NCI-H128 (cell line): ENCODE measurements at regions not wholly inside any gene's neighbourhood (a gene's known extent, or its start where the extent isn't known, plus 50 kb on each side); places are given as distances from the start of the nearest gene placed in this dataset.

Source experiments
- DNase-seq: peaks from one replicate; lab custom pipeline; 2025; ENCODE audit not compliant: unreplicated experiment; lab: John Stamatoyannopoulos, UW

DNA sequence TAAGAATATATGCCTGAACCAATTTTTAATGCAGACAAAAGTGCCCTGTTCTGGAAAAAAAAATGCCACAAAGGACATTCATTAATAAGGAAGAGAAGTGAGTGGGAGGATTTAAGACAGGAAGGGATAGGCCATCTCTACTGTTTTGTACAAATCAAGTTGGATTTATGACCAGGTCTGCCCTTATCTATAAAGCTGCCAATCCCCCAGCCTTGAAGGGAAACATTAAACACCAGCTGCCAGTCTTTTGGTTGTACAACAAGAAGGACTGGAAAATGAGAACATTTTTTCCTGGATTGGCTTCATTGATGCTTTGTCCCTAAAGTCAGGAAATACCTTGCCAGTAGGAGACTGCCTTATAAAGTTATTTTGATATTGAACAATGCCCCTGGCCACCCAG, 444.0 kb downstream of the NPHP4 start:
- DNase-seq, result no peak

DNA sequence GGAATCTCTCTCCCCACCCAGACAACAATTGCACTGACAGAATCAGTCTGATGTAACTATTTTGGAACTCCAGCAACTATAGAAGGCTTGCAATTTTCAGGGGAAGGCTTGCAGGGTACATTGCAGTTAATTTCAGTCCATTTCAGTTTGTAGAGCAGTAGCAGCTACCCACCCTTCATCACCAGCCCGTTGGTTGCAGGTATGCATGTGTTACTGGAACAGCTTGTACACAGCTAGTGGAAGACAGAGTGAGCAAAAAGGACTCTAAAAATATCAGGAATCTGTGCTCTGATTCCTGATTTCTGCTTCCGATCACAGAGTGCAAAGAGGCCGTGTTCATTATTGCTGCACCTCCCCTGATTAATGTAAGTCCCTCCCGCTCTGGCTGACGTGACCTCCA, 449.0 kb downstream of the NPHP4 start:
- no peak for DNase-seq

DNA sequence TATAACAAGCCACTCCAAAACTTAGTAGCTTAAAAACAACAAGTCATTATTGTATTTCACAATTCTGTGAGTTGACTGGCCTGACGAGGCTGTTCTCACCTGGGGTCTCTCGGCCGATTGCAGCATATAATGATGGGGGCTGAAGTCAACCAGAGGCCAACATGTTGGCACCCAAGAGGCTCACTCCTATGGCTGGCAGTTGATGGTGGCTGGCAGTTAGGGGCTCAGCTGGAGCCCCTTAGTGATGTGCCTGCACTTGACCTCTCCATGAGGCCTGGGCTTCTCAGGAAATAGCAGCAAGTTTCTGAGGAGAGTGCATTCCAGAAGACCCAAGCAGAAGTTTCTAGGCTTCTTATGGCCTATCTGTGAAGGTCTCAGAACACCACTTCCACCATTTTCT, 459.4 kb downstream of the NPHP4 start:
- no peak for DNase-seq

DNA sequence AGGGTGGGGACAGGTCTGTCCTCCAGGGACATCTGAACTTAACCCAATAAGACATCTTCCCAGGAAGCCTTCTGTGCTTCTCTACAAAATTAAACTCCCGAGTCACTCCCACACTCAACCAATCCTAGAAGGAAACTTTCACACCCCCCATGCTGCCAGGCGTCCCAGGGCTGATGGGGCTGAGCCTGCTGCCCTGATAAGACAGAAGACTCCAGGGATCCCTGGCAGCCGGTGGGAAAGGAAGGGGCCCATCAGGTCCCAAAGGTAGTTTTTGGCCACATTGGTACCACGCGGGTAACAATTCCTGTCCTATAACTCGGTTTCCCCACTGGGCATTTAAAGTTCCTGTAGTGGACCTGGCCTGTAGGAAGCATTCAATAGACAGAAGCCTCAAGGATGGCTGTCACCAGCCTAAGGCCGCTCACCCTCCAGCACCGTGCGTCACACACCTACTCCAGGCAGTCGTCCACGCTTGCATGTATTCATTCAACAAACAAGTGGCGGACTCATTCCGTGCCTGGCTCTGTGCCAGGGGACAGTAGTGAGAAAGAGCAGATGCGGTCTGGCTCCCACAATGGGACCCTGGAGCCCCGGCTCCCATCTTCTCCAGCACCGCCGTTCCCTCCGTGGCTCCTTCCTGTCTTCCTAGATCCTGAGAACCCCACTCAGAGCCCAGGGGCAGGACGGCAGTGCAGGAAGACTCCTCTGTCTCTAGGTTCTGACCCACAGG, 465.2 kb downstream of the NPHP4 start:
- no peak for DNase-seq

DNA sequence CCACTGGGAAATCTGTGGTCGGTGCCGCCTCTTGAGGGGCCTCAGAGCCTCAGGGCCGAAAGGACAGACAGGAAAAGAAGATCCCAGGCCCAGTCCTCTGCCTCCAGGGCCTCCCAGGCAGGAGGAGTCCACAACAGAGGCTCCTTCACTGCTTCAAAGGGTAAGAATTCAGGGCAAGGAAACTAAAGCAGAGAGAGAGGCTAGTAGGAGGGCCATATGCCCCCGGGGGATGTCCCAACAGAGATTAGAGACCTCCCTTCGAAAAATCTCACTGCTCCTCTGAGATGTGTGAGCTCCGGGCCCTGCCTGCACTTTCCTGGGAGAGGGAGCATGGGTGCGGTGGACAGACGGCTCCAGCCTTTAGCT, 465.9 kb downstream of the NPHP4 start:
- DNase-seq, result no peak

DNA sequence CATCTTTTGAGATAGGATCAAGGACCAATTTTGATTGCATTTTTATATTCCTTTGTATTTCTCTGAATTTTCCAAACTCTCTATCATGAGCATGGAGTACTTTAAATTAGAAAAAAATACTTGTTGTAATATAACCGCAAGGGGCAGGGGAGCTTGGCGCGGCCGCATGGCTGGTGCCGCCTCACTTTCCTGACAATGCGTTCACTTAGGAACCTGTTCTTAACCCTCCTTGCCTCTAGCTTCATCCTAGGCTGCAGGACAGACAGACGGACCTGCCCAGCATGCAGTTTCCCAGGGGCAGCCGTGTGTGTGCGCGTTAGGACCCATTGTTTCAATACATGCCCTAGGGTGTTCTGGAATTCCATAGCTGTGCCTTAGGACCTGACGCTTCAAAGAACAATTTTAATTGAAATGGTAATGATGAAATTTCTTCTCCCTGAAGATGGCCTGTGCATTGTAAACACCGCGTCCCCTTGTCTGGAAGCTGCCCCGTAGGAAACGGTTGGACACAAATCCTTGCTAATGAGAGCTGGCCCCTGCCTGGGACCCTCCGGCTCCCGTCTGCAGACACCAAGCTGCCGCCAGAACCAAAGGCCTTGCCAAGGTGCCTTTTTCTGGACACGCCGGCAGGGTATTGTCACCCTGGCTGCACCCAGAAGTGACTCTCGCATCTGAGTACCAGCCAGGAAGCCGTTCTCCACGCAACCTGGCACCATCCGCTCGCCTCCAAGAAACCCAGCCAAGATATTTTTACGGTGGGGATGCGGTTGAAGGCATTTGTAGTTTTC, 466.4 kb downstream of the NPHP4 start:
- no peak for DNase-seq

DNA sequence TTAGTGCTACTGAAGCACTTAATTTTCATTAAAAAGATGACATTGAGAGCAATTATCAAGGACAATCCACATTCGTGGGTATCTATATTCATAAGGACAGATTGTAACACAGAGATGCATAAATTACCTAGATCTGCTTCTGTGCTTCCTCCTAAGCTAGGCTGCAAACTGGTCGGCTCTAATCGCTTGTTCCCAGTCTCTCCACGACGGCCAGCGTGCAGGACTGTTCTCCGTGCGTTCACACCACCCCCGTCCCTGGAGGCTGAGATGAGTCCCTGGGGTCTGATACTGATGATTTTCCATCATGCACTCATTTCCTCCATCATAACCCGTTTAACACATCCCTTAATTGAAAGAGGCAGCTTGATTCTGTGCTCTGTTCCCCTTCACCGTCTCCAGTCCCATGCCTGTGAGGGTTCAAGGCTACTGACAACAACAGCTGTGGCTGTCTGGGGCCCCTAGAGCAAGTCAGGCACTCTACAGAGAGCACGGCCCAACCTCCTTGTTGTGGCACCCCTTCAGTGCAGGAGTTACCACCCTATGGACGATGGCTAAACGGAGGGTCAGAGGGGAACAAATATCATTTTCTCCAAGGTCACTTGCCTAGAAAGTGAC, 469.6 kb downstream of the NPHP4 start:
- DNase-seq, result no peak

DNA sequence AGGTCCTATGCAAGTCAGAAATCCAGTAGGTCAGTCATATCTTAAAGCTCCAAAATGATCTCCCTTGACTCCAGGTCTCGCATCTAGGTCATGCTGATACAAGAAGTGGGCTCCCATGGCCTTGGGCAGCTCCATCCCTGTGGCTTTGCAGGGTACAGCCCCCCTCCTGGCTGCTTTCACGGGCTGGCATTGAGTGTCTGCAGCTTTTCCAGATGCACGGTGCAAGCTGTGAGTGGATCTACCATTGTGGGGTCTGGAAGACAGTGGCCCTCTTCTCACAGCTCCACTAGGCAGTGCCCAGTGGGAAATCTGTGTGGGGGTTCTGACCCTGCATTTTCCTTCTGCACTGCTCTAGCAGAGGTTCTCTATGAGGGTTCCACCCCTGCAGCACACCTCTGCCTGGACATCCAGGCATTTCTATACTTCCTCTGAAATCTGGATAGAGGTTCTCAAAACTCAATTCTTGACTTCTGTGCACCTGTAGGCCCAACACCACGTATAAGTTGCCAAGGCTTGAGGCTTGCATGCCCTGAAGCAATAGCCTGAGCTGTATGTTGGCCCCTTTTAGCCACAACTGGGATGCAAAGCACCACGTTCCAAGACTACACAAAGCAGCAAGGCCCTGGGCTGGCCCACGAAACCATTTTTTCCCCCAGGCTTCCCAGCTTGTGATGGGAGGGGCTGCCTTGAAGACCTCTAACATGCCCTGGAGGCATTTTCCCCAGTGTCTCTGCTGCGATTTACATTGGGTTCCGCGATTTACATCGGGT, 472.7 kb downstream of the NPHP4 start:
- no peak for DNase-seq

DNA sequence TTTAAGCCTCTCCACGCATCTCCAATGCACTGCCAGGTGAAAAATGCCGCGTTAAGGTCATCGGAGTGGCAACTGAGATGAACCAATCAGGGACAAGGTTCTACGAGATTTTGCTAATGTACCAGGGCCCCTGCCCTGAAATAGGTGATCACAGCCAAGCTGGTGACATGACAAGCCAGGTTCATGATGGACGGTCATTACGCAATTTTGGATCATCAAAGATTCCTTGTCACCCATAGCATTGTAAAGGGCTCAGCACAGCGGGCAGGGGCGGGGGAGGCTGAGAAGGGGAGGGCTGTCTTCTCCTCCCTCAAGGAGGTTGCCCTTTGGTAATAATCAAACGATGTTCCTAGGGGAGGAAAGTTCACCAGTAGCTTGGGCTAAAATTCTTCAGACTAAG, 475.5 kb downstream of the NPHP4 start:
- no peak for DNase-seq

DNA sequence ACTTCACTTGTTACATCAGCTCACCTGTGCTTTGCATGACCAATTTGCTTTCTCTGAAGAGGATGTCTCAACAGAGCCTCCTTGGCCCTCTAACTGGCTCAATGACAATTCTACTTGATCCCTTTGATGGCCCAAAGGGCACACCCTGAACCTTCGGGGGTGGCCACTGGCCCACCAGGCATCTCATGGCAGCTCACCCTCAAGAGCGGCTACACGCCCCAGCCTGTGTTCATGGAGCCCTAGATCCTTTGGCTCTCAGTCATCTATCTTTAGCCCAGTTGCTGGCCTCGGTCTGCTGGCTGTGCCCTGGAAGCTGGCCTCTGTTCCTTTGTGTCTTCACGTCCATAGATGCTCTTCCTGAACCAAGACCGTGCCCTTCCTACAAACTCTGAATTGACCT, 476.7 kb downstream of the NPHP4 start:
- DNase-seq, result no peak

DNA sequence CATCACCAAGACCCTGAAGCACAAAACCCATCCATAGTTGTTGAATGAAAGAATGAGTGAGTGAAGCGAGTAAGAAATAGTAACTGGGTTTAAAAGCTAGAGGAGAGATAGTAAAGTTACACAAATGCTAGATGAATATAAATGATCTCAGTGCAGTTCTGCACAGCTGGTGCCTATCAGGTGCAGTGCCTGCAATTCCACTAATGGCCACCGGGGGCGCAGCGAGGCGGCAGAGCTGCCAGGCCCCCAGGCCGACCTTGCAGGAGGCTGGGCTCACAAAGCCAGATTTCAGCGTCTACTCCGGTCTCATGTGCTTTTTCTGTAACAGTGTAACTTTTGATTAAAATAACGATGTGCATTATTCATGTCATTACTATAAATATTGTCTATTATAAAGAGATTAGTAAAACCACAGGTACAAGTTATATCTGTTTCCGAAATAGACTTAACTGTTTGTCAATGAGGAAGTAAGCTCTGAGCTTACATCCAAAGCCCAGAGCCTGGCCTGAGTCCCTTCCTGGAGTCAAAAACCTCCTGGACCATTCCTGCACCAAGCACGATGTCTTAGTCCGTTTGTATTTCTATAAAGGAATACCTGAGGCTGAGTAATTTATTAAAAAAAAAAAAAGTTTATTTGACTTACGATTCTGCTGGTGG, 477.6 kb downstream of the NPHP4 start:
- no peak for DNase-seq

DNA sequence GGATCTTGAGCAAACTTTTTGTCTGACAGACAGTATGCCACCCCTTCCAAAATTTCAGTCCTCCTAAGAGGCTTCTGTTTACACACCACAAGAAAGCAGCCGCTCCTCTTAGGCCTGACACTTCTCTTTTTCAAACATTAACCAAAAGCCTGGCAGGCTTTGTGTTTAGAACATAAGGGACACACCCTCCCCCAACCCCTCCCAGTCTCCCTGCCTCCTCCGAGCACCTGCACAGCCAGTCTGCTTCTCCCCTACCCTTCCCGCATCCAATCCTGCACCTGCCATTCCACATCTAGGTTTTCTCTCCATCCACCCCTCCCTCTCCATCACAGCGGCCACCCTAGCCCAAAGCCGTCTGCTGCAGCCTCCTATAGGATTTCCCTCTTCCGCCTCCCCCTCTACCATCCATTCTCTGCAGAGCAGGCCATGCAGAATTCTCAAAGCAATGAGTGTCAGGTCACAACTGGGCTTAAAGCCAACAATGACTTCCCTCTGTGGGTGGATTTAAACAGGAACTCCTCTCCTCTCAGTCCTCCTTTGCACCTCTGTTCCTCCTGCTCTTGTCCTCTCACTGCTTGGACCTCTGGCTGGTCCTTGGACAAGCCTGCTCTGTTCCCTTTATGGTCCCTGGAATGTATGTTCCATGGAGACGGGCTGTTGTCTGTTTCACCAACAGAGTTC, 478.2 kb downstream of the NPHP4 start:
- DNase-seq, result peak; percentile 76

DNA sequence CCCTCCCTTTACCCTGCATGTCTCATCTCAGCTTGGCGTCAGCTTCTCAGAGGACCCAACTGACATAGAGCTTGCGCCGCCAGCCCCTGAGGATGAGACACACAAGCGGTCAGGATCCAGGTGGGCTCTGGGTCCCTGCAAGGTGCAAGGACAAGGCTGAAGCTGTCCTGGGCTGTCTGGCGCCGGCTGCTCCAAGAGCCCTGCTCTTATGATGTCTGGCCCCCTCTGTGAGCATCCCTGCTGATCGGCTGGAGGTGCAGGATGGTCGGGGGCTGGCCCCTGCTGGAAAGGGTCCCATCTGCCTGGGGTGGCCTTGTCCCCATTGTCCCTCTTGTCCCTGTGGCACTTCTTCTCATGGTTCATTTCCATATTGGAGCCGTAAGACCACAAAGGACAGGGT, 479.0 kb downstream of the NPHP4 start:
- DNase-seq, result no peak

DNA sequence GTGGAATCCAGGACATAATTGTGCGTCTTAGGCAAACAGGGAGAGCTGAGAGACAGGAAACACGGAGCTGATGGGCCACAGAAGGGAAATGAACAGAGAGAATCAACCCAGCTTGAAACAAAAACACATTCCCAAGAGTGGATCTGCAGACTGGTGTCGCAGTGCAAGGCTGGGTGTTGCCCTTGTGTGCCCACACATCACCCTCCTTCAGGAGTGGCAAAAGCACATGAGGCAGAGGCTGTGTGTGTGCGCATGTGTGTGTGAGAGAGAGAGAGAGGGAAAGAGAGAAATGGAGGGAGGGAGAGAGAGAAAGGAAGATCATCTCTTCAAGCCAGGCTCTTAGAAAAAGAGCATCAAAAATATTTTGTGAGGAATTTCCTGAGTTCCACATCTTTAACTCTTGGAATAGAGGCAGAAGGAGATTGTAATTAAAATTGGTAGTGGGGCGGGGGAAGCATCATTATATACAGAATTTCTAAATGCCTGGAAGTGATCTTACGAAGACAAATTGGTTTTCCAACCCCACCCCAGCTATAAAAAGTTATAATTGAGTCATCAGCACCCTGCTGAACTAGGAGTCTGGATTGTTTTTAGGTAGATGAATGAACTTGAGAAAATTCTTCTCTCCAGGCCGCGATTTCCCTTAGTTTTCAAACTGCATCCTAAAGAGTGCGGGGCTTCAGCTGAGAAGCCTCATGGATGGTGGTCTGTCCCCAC, 480.7 kb downstream of the NPHP4 start:
- DNase-seq, result no peak

DNA sequence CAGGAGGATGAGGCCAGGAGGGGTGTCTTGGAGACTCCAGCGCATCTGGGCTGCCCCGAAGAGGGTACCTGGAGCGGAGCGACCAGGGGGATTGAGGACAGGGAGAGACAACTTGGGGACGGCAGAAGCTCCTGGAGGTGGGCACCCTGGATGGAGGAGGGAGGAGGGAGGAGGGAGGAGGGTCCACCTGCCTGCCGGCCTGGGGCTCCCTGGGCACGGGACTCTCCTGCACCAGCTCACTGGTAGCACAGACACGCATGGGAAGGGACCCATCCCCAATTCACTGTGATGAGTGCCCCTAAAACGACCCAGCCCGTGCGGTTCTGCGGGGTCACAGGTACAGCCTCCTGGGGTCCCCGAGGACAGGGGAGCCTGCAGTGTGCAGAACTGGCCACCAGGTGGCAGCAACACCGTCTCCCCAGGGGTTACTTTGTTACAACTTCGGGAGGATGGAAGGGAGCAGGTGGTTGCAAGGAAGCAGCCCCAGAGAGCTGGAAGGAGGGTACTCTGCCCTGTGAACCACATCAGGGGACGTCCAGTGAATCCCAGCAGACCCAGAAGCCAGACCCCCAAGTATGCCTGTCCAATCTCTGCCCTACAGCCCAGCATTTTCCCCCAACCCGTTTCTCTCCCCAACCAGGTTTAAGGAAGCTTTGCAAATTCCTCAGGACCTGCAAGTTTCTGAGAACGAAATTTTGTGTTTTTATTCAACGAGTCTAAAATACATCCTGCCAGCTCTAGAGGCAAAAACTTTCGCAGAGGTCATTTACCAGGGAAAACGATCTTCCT, 482.4 kb downstream of the NPHP4 start:
- peak; percentile 38 for DNase-seq

DNA sequence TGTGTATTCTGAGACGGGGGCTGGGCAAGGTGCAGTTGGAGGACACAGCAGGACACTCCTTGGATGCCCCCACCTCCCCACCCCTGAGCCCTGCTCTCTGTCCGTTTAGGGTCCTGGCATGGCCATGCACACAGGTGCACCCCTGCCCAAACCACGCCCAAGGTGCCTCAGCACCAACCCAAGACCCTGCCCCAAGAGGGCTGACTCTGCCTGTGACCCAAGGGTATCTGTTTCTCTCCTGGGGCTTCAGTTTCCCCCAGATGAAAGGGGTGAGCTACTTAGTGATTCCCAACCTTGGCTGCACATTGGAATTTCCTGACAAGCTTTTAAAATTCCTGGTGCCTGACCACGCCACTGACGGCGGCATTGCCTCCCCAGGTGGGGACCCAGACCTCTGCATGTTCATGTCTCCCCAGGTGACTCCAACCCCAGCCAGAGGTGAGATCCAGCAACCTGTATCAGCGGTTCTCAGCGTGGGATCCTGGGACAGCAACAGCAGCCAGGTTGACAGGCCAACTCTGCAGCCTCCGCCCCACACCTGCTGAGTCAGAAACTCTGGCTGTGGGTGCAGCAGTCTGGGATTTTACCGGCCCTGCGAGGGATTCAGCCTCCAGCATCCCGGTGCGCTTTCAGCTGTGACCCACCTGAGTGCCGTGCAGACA, 483.4 kb downstream of the NPHP4 start:
- no peak for DNase-seq

DNA sequence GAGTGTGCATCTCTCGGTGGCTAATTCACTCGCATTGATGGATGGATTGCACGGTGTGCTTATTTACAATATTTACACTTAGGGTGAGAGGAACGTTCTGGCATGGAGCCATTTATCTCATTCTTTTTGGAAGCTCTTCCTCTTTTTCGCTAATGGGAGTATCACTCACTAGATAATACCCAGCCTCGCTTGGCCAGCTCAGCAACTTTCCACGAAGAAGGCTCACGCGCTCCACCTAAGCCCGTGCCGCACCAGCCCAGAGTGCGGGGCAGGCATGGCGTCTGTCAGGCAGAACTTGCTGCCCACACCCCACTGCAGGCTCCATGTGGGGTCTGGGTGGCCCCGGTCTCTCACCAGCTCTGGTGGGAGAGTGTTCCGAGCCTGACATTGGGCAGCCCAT, 484.9 kb downstream of the NPHP4 start:
- peak; percentile 67 for DNase-seq

DNA sequence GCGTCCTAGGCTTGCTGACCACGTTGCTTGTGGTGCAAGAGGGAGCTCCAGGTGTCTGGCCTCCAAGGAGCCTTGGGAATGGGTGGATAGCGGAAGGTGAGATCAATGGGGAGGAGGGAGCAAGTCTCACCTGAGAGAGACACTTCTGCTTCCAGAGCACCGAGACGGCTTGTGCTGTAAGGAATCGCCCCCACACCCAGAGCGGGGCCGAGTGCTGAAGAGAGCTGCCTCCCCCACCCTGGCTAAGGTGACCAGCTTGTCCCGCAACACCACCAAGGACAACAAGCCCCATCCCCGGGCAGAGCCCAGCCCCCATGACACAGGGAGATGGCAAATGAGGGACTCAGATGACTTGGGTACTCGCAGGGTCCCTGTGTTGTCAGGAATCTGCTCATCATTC, 485.6 kb downstream of the NPHP4 start:
- DNase-seq, result no peak

DNA sequence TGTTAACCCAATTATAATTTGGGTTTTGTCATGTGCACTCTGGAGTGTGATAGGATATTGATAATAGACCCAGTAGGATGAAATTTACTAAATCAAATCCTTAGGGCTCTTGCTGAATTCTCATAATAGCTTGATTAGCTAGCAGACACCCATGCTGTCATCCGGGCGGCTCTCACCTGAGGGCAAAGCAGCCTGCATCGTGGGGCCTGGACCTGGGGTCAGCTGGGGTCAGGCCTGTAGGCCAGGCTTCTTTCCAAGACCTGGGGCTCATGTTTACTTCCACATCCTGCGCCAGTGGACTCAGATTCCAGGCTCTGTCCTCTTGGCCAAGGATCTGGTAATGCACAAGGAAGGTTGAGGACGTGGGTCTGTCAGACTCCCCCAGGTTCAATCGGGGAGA, 486.3 kb downstream of the NPHP4 start:
- no peak for DNase-seq
